ENCODE measurements at regions not wholly inside any gene's neighbourhood (a gene's known extent, or its start where the extent isn't known, plus 50 kb on each side); places are given as distances from the start of the nearest gene placed in this dataset.

DNA sequence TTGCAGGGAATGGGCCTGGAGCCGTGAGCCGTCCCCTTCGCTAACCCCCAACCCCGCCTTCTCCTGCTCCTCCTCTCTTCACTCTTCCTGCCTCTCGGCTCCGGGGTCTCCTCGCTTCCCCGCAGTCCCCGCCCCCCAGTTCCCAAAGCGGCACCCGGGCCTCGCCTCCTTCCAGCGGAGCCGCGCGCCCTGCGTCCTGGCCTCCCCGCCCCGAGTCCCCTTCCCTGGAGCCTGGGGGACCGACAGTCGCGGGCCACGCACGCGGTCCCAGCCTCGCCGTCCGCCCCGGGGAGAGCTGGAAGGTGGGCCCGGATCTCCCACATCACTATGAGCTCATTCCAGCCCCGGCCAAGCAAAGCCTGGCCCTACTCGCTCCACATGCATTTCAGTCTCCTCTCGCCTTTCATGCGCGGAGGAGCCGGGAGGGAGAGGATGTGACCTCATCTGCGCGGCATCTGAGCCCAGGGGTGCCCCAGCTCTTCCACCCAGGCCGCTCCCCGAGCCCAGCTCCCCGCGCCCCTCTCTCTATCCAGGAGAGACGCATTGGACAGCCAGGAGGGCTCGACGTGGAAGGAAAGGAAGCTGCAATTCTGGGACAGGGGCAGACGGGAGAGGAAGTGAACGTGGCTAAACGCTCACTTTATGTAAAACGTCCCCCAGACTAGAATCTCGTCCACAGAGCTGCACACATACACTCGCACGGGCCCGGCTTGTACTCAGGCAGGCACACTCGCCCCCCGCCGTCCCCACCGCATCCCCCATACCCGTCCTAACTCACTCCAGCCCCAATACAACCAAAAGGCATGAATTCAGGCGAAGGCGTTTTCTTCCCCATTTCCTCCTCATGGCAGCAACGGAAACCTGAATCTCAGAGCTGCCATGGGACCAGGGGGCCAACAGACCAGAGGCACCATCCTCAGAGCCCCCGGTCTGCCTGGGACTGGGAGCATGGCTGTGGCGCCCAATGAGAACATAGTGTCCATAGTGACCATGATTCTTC, 108.7 kb upstream of the CCND2 start:
- TF ChIP-seq, protein P1, sequence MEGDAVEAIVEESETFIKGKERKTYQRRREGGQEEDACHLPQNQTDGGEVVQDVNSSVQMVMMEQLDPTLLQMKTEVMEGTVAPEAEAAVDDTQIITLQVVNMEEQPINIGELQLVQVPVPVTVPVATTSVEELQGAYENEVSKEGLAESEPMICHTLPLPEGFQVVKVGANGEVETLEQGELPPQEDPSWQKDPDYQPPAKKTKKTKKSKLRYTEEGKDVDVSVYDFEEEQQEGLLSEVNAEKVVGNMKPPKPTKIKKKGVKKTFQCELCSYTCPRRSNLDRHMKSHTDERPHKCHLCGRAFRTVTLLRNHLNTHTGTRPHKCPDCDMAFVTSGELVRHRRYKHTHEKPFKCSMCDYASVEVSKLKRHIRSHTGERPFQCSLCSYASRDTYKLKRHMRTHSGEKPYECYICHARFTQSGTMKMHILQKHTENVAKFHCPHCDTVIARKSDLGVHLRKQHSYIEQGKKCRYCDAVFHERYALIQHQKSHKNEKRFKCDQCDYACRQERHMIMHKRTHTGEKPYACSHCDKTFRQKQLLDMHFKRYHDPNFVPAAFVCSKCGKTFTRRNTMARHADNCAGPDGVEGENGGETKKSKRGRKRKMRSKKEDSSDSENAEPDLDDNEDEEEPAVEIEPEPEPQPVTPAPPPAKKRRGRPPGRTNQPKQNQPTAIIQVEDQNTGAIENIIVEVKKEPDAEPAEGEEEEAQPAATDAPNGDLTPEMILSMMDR (IDR thresholded peaks at IDR 0.05): no peak
- TF ChIP-seq POLR2A (IDR thresholded peaks at IDR 0.05): no peak

All from testis (tissue), 2 donors.